AG04450 (cell line): ENCODE measurements at regions not wholly inside any gene's neighbourhood (a gene's known extent, or its start where the extent isn't known, plus 50 kb on each side); places are given as distances from the start of the nearest gene placed in this dataset.

ENCODE experiments used
- CTCF ChIA-PET: fragments of 300-600, 350-600 bp; formaldehyde crosslinking; extraction: SDS; loops from one replicate; lab custom pipeline; 2022; ENCODE audit warnings: antibody characterized with exemption, inconsistent platforms; lab: Charles Lee
- POLR2A ChIA-PET: fragments of 350-600 bp; formaldehyde crosslinking; extraction: SDS; loops from one replicate; lab custom pipeline; 2021; ENCODE audit warnings: antibody characterized with exemption, inconsistent platforms; lab: Yijun Ruan, JAX
- DNase-seq: peaks from one replicate; pipeline ENCODE4 v3.0.0-alpha.2; 2011; ENCODE audit warnings: low read depth, low spot score
- H3K27ac ChIP-seq: one replicate; pipeline ENCODE4 v1.5.1; 2012; ENCODE audit warnings: low read depth, low read length, control low read depth
- H3K27me3 ChIP-seq: one replicate; pipeline ENCODE4 v1.6.0; 2012; ENCODE audit warnings: low read length; ENCODE audit not compliant: control insufficient read depth, insufficient read depth
- H3K4me3 ChIP-seq: 2 replicates; pipeline ENCODE4 v1.5.1; 2011; ENCODE audit warnings: mild to moderate bottlenecking, low read depth, low read length, control low read depth
- H3K9me3 ChIP-seq: 2 replicates; pipeline ENCODE4 v1.5.1; 2012; ENCODE audit warnings: low read length; ENCODE audit not compliant: control insufficient read depth, insufficient read depth
- TF ChIP-seq, protein P1 (sequence below): IDR thresholded peaks from 2 replicates; pipeline ENCODE4 v1.5.1; 2011; ENCODE audit warnings: low read depth, low read length, control low read depth, inconsistent platforms

DNA sequence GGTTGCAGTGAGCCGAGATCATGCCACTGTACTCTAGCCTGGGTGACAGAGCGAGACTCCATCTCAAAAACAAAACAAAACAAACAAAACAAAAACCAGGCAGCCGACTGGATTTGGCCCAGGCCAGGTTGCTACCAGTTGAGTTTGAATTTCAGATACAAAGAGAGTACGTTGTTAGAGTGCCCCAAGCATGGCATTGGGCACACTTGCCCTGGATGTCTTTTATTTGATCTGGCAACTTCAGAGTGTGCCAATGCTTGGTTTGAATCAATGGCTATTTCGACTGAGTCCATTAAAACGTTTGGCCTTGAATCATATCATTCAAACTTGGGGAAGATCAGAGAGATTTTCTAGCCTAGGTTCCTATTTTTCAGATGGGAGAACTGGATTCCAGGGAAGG lies 213.4 kb upstream of the SHH start:
- Histone ChIP-seq H3K9me3 (peaks cover 48% of the 10 kb centered on the region), H3K4me3 (no peak overlapping the region), H3K27ac (no peak overlapping the region), H3K27me3 (no peaks in the 10 kb centered on the region)
- ChIA-PET CTCF (no interaction called here), POLR2A (no interaction called here)
- DNase-seq: no peak
- TF ChIP-seq, protein P1, sequence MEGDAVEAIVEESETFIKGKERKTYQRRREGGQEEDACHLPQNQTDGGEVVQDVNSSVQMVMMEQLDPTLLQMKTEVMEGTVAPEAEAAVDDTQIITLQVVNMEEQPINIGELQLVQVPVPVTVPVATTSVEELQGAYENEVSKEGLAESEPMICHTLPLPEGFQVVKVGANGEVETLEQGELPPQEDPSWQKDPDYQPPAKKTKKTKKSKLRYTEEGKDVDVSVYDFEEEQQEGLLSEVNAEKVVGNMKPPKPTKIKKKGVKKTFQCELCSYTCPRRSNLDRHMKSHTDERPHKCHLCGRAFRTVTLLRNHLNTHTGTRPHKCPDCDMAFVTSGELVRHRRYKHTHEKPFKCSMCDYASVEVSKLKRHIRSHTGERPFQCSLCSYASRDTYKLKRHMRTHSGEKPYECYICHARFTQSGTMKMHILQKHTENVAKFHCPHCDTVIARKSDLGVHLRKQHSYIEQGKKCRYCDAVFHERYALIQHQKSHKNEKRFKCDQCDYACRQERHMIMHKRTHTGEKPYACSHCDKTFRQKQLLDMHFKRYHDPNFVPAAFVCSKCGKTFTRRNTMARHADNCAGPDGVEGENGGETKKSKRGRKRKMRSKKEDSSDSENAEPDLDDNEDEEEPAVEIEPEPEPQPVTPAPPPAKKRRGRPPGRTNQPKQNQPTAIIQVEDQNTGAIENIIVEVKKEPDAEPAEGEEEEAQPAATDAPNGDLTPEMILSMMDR: no peak

DNA sequence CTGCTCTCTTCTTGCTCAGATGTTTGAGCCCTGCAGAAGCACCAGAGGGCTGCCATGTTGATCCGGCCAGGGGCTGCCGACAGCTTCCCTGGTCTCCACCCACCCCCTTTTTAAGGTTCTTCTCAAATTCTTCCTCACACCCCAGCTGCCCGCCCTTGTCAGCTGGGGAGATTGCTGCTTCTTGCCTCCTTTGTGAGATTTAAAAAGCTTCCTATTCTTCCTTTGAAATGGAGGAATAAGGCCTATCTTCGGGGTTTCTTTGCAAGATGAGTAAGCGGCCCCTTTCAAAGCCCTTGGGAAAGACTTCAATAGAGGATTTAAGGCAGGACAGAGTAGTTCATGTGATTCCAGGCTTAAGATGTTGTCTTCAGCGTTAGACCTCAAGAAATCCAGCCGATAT lies 211.9 kb upstream of the SHH start:
- Histone ChIP-seq H3K27ac (no peak overlapping the region), H3K9me3 (peaks cover 43% of the 10 kb centered on the region), H3K27me3 (no peaks in the 10 kb centered on the region), H3K4me3 (no peak overlapping the region)
- CTCF ChIA-PET: no interaction called here
- DNase-seq: no peak
- TF ChIP-seq, protein P1: no peak
- POLR2A ChIA-PET: no interaction called here

DNA sequence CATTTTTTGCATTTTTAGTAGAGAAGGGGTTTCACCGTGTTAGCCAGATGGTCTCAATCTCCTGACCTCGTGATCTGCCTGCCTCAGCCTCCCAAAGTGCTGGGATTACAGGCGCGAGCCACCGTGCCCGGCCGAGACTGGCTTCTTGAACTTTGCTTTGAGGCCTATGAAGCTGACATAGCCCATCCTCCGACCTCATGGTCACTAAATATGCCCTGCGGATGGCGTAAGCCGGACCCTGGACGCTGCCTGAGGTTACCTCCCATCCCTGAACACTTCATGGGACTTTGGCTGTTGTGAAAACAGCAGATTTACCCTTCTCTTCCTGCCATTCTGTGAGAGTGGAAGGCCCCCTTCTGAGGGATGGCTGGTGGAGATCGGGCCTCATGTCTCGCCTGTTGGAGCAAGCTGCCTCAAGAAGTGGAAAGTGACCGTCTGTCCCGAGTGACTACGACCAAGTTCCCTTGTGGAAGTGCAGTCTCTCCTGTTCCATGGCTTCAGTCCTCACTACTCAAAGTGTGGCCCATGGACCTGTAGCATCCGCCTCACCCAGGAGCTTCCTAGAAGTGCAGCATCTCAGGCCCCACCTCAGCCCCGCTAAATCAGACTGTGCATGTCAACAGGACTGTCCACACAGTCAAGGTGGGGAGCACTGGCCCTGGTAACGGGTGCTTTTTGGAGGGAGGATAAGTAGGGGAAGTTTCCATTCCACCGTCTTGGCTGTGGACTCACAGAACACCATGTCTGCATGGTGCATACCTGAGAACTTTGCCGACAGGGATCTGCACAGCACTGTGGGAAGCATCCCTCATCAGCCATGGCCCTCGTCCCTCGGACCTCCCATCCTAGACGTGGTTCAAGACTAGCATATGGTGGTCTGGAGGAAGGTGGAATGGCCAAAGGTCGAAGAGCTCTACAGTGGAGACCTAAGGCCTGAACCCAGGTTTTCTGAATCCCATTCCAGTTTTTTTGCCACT lies 210.5 kb upstream of the SHH start:
- Histone ChIP-seq H3K27me3 (no peaks in the 10 kb centered on the region), H3K9me3 (peaks cover 47% of the 10 kb centered on the region), H3K4me3 (no peak overlapping the region), H3K27ac (no peak overlapping the region)
- TF ChIP-seq, protein P1: no peak
- ChIA-PET CTCF (no interaction called here), POLR2A (no interaction called here)
- DNase-seq: no peak

DNA sequence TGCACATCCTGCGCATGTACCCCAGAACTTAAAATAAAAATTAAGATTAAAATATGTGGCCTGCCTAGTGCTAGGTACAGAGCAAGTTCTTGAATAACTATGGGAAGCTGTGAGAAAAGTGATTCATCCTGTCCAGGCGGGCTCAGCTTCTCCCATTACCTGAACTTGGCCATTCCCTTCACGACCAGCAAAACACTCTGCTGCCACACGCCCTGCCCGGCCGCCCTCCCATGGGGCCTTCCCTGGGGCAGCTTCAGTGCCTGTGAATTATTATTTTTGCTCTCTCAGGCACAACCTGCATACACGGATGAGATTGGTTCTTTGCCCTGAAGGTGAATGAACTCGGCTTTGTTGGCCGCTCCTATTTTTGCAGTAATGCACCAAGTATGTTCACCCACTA lies 209.2 kb upstream of the SHH start:
- Histone ChIP-seq H3K27me3 (no peaks in the 10 kb centered on the region), H3K9me3 (peaks cover 50% of the 10 kb centered on the region), H3K4me3 (no peak overlapping the region), H3K27ac (no peak overlapping the region)
- TF ChIP-seq, protein P1: no peak
- ChIA-PET POLR2A (no interaction called here), CTCF (no interaction called here)
- no peak for DNase-seq

DNA sequence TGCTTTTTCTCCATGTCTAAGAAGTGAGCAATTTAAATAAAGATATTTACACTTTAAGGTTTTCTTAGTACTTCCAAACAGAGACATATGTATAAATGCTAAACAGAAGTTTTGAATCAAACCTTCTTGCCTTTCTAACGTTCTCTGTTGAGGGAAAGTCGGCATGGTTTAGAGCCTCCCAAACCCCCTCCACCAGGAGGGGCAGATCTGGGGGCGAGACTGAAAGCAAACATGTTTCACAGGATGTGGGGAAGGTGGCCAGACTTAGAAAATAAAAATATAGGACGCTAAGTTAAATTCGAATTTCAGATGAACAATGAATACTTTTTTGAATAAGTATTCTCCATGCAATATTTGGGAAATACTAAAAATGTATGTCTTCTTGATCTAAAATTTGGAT lies 208.3 kb upstream of the SHH start:
- Histone ChIP-seq H3K4me3 (no peak overlapping the region), H3K27ac (no peak overlapping the region), H3K9me3 (peaks cover 49% of the 10 kb centered on the region), H3K27me3 (no peaks in the 10 kb centered on the region)
- DNase-seq: no peak
- TF ChIP-seq, protein P1: no peak
- ChIA-PET CTCF (no interaction called here), POLR2A (no interaction called here)
